Thoracic aorta (tissue), 2 donors: ENCODE measurements at regions not wholly inside any gene's neighbourhood (a gene's known extent, or its start where the extent isn't known, plus 50 kb on each side); places are given as distances from the start of the nearest gene placed in this dataset.

Source experiments
- ATAC-seq: fragments of 150-250 bp; one replicate; pipeline ENCODE4 v1.8.0; 2017; ENCODE audit warnings: low read depth; ENCODE audit not compliant: insufficient number of reproducible peaks, low FRiP score
- DNase-seq: peaks from one replicate; pipeline ENCODE4 v3.0.0-alpha.2; 2020; ENCODE audit warnings: low spot score
- H3K27ac ChIP-seq, 2 donors: fragments of 200-600 bp; sonication (generic); 1 replicate in 1 of 2; 2 replicates in 1 of 2; pipeline ENCODE4 v1.5.1; 2016; ENCODE audit warnings: mild to moderate bottlenecking in 2 of 2, moderate library complexity in 2 of 2
- H3K27me3 ChIP-seq: fragments of 200-600 bp; sonication (generic); replicated peaks from 2 replicates; pipeline ENCODE4 v1.6.0; 2016; ENCODE audit warnings: mild to moderate bottlenecking; ENCODE audit not compliant: insufficient read depth
- H3K36me3 ChIP-seq: fragments of 200-600 bp; sonication (generic); one replicate; pipeline ENCODE4 v1.5.1; 2016
- H3K4me1 ChIP-seq, 2 donors: fragments of 200-600 bp; sonication (generic); 1 replicate in 1 of 2; 2 replicates in 1 of 2; pipeline versions ENCODE4 v1.5.1 to v1.6.0; 2016; ENCODE audit warnings: low read depth in 2 of 2, mild to moderate bottlenecking in 1 of 2; ENCODE audit not compliant: control insufficient read depth in 1 of 2
- H3K4me3 ChIP-seq: fragments of 200-600 bp; sonication (generic); 2 replicates; pipeline ENCODE4 v1.5.1; 2016; ENCODE audit warnings: mild to moderate bottlenecking
- H3K9me3 ChIP-seq: fragments of 200-600 bp; sonication (generic); 2 replicates; pipeline ENCODE4 v1.5.1; 2016
- CTCF ChIP-seq: fragments of 200-600 bp; sonication (generic); IDR thresholded peaks from one replicate; pipeline ENCODE4 v1.5.1; 2019; ENCODE audit warnings: antibody characterized with exemption

- Histone ChIP-seq H3K36me3 (no peaks in the 10 kb centered on the region), H3K27me3 (no peaks in the 10 kb centered on the region), H3K27ac (no peak overlapping the region), H3K4me1 (peaks cover 0 to 13% of the 10 kb centered on the region in 2 donors), H3K4me3 (no peak overlapping the region), H3K9me3 (no peaks in the 10 kb centered on the region)
- TF ChIP-seq CTCF, result no peak
- ATAC-seq (no peak), DNase-seq (no peak)
Observed at GRCh38 chr4:125440814-125441213, 126.1 kb downstream of the FAT4 start.

GRCh38 chr4:125444166-125444565 is 129.4 kb downstream of the FAT4 start:
- DNase-seq (no peak), ATAC-seq (no peak)
- Histone ChIP-seq H3K4me3 (no peak overlapping the region), H3K4me1 (peaks cover 0 to 13% of the 10 kb centered on the region in 2 donors), H3K9me3 (no peaks in the 10 kb centered on the region), H3K27ac (no peak overlapping the region), H3K36me3 (peaks cover 8% of the 10 kb centered on the region), H3K27me3 (no peaks in the 10 kb centered on the region)
- TF ChIP-seq CTCF, result no peak

GRCh38 chr4:125445525-125445924 is 130.8 kb downstream of the FAT4 start:
- no peak overlapping the region for H3K27ac ChIP-seq
- no peak for TF ChIP-seq CTCF
- ATAC-seq, result no peak

GRCh38 chr4:125447551-125448290 is 133.0 kb downstream of the FAT4 start:
- TF ChIP-seq CTCF, result no peak
- no peaks in the 10 kb centered on the region for H3K4me1 ChIP-seq
- H3K27ac ChIP-seq, result no peak overlapping the region
- DNase-seq (no peak), ATAC-seq (no peak)
- H3K27me3 ChIP-seq, result no peaks in the 10 kb centered on the region
- peaks cover 29% of the 10 kb centered on the region for H3K36me3 ChIP-seq
- H3K9me3 ChIP-seq, result no peaks in the 10 kb centered on the region
- H3K4me3 ChIP-seq, result no peak overlapping the region

More at GRCh38 chr4:125445525-125445924, 130.8 kb downstream of the FAT4 start:
- no peak for DNase-seq
- Histone ChIP-seq H3K9me3 (no peaks in the 10 kb centered on the region), H3K4me3 (no peak overlapping the region), H3K36me3 (peaks cover 16% of the 10 kb centered on the region), H3K27me3 (no peaks in the 10 kb centered on the region), H3K4me1 (peaks cover 0 to 9% of the 10 kb centered on the region in 2 donors)

GRCh38 chr4:125456075-125456474 is 141.3 kb downstream of the FAT4 start:
- Histone ChIP-seq H3K4me3 (no peak overlapping the region), H3K27ac (no peak overlapping the region), H3K4me1 (no peaks in the 10 kb centered on the region), H3K9me3 (no peaks in the 10 kb centered on the region), H3K36me3 (peaks cover 8% of the 10 kb centered on the region), H3K27me3 (no peaks in the 10 kb centered on the region)
- no peak for TF ChIP-seq CTCF
- DNase-seq (no peak), ATAC-seq (no peak)
